HG03064 (cell line): ENCODE measurements at regions not wholly inside any gene's neighbourhood (a gene's known extent, or its start where the extent isn't known, plus 50 kb on each side); places are given as distances from the start of the nearest gene placed in this dataset.

Source experiments
- ATAC-seq: cut with Tn5 transposase; IDR thresholded peaks from one replicate; pipeline ENCODE4 v1.9.1; 2021; ENCODE audit warnings: low read depth; ENCODE audit not compliant: unreplicated experiment

GRCh38 chr14:46788994-46789393 lies 137.4 kb upstream of the RPL10L start:
- ATAC-seq = no peak

- no peak for ATAC-seq
Observed at GRCh38 chr14:46782281-46782680, 130.7 kb upstream of the RPL10L start.

GRCh38 chr14:46769292-46769691 lies 117.7 kb upstream of the RPL10L start:
- peak; percentile 98 for ATAC-seq

- no peak for ATAC-seq
Observed at GRCh38 chr14:46747001-46747652, 95.5 kb upstream of the RPL10L start.

GRCh38 chr14:46734286-46734685 lies 82.7 kb upstream of the RPL10L start:
- no peak for ATAC-seq

GRCh38 chr14:46717211-46717610 lies 65.6 kb upstream of the RPL10L start:
- no peak for ATAC-seq
